WERI-Rb-1 (cell line): ENCODE measurements at regions not wholly inside any gene's neighbourhood (a gene's known extent, or its start where the extent isn't known, plus 50 kb on each side); places are given as distances from the start of the nearest gene placed in this dataset.

ENCODE experiments used
- DNase-seq: peaks from one replicate; pipeline ENCODE4 v3.0.0-alpha.2; 2020
- H3K27ac ChIP-seq: fragments of 250-450 bp; sonication (Bioruptor Pico); 2 replicates; pipeline ENCODE4 v1.5.1; 2020; ENCODE audit warnings: mild to moderate bottlenecking, moderate library complexity
- H3K27me3 ChIP-seq: fragments of 250-450 bp; sonication (Bioruptor Pico); 2 replicates; pipeline ENCODE4 v1.5.1; 2021; ENCODE audit warnings: mild to moderate bottlenecking, low read depth, moderate library complexity; ENCODE audit not compliant: insufficient read depth, severe bottlenecking
- H3K36me3 ChIP-seq: fragments of 250-450 bp; sonication (Bioruptor Pico); 2 replicates; pipeline ENCODE4 v1.5.1; 2020; ENCODE audit warnings: mild to moderate bottlenecking, moderate library complexity
- H3K4me3 ChIP-seq: 2 replicates; pipeline ENCODE4 v1.5.1; 2011; ENCODE audit warnings: low read depth, mild to moderate bottlenecking, control low read depth, low read length
- H3K9me3 ChIP-seq: fragments of 250-450 bp; sonication (Bioruptor Pico); 2 replicates; pipeline ENCODE4 v1.5.1; 2021; ENCODE audit warnings: mild to moderate bottlenecking, moderate library complexity; ENCODE audit not compliant: severe bottlenecking
- TF ChIP-seq, protein P1 (sequence below): IDR thresholded peaks from 2 replicates; pipeline ENCODE4 v1.5.1; 2011; ENCODE audit warnings: low read depth, mild to moderate bottlenecking, control low read depth, inconsistent platforms, low read length

DNA sequence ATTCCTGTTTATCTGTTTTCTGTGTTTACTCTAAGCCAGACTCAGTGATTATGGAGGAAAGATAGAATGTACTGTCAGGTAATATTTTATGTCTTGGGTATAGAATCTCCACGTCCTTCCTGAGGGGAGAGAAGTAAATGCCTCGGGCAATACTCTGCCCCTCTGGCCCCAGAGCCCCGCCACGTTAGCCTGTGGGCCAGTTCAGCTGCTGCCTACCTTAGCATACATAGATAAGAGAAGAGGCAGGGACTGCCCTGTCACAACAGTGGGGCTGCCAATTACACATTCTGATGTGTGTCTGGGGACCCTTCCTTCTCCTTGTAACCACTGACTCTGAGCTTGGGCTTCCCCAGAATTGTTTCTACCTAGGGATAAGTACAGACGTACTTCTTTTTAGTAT lies 347.7 kb upstream of the ATP11B start:
- DNase-seq: no peak
- H3K27ac ChIP-seq: no peak overlapping the region
- no peaks in the 10 kb centered on the region for H3K9me3 ChIP-seq
- H3K4me3 ChIP-seq: no peak overlapping the region
- TF ChIP-seq, protein P1, sequence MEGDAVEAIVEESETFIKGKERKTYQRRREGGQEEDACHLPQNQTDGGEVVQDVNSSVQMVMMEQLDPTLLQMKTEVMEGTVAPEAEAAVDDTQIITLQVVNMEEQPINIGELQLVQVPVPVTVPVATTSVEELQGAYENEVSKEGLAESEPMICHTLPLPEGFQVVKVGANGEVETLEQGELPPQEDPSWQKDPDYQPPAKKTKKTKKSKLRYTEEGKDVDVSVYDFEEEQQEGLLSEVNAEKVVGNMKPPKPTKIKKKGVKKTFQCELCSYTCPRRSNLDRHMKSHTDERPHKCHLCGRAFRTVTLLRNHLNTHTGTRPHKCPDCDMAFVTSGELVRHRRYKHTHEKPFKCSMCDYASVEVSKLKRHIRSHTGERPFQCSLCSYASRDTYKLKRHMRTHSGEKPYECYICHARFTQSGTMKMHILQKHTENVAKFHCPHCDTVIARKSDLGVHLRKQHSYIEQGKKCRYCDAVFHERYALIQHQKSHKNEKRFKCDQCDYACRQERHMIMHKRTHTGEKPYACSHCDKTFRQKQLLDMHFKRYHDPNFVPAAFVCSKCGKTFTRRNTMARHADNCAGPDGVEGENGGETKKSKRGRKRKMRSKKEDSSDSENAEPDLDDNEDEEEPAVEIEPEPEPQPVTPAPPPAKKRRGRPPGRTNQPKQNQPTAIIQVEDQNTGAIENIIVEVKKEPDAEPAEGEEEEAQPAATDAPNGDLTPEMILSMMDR: no peak
- H3K27me3 ChIP-seq: peaks cover 52% of the 10 kb centered on the region
- no peaks in the 10 kb centered on the region for H3K36me3 ChIP-seq

DNA sequence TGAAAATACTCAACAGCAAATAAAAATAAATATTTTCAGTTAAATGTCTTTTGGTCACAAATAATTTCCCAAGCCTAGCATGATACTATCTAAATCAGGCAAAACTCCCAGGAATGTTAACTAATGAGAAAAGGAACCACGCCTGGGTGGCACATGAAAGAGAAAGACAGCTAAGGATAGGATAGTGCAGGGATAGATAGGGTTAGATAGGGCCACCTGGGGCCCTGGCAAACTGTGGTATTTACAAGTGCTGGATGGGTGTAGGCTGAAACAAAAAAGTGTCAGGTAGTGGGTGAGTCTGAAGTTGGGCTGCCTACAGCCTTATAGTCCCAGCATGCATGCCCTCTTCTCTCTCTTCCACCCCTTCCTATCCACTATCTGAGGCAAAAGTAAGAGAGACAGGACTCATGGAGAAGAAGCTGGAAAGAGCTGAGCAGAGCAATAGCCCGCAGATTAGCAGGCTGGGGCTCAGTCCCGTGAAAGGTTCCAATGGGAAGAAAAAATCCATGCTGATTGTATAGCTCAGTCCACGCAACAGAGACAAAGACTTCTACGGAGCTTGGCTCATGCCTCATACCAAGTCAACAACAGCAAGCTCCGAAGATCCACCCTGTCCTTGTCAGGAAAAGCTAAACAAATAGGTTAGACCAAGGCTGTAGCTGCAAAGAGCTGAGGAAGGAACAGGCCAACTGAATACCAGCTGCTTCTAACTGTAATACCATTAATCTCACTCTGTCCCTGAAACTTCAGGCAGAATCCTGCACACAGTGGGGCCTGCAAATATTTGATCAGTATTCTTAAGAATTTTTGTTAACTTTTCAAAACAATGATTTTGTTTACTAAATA lies 342.1 kb upstream of the ATP11B start:
- TF ChIP-seq, protein P1: no peak

DNA sequence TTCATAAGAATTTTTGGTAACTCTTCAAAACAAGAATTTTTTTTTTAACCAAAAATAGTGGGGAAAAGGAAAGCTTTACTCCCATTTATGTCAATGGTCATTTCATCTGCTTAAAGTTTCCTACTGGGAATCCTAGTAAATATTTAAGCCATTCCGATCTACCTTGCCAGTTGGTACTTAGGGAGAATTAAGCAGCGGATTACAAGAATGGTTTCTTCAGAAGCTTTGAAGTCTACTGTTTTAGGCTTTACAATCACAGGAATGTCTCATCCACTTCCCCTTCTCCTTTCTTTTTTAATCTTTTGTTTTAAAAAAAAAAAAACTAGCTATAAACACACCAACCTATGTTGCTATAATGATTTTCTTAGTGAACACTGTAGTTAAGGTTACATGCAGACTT lies 341.4 kb upstream of the ATP11B start:
- Histone ChIP-seq H3K27me3 (peaks cover 59% of the 10 kb centered on the region), H3K9me3 (no peaks in the 10 kb centered on the region), H3K36me3 (no peaks in the 10 kb centered on the region), H3K27ac (no peak overlapping the region), H3K4me3 (no peak overlapping the region)
- DNase-seq: no peak
- TF ChIP-seq, protein P1: no peak

More for the DNA sequence above, 342.1 kb upstream of the ATP11B start:
- no peak for DNase-seq
- Histone ChIP-seq H3K4me3 (no peak overlapping the region), H3K27ac (no peak overlapping the region), H3K36me3 (no peaks in the 10 kb centered on the region), H3K27me3 (peaks cover 54% of the 10 kb centered on the region), H3K9me3 (no peaks in the 10 kb centered on the region)

DNA sequence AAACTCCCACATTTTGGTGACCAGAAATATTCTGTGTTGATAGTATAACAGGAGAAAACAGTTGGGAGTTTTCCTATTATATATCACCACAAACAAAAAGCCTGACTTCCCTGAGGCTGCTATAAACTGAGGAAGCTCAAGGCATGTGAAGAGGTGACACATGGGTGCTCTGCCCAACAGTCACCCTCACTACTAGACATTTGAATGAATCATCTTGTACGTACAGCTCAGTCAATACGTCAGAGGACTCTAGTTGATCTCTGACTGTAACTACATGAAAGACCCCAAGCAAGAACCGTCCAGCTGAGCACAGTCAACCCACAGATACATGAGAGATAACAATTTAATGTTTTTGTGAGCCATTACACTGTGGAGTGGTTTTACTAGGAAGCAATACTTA lies 338.3 kb upstream of the ATP11B start:
- no peak for DNase-seq
- H3K27ac ChIP-seq: no peak overlapping the region
- TF ChIP-seq, protein P1: no peak
- H3K27me3 ChIP-seq: peaks cover 49% of the 10 kb centered on the region
- no peaks in the 10 kb centered on the region for H3K36me3 ChIP-seq
- no peak overlapping the region for H3K4me3 ChIP-seq
- no peaks in the 10 kb centered on the region for H3K9me3 ChIP-seq

DNA sequence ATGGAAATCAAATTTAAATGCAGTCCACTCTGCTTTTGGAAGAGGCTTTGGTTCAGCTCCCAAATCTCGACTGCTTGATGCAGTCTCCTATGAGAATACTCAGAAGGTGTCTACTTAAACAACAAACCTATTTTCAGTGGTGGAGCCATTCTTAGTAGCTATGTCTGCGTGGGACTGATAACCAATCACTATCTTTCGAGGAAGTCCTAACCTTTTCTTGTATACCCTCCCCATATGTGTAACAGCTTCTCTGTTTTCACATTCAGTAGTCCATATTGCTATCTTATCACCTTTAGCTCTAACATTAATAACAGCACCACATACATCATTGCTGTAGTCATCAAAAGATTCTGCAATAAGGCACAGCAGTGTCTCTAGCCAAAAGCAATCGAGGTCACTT lies 333.0 kb upstream of the ATP11B start:
- DNase-seq: no peak
- TF ChIP-seq, protein P1: no peak
- H3K27me3 ChIP-seq: peaks cover 37% of the 10 kb centered on the region
- no peak overlapping the region for H3K27ac ChIP-seq
- H3K36me3 ChIP-seq: no peaks in the 10 kb centered on the region
- H3K4me3 ChIP-seq: no peak overlapping the region
- no peaks in the 10 kb centered on the region for H3K9me3 ChIP-seq

DNA sequence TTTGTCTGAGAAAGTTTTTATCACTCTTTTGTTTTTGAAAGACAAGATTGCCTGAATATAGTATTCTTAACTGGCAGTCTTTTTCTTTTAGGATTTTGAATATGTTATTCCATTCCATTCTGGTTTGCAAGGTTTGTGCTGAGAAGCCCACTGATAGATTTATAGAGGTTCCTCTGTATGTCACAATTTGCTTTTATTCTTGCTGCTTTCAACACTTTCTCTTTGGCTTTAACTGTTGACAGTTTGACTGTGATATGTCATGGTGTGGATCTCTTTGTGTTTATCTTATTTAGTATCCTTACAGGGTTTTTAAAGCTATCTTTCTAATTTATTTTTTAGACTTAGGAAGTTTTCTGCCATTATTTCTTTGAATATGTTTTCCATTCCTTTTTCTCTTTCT lies 331.2 kb upstream of the ATP11B start:
- TF ChIP-seq, protein P1: no peak
- DNase-seq: no peak

More for the DNA sequence above, 331.2 kb upstream of the ATP11B start:
- no peaks in the 10 kb centered on the region for H3K36me3 ChIP-seq
- no peak overlapping the region for H3K4me3 ChIP-seq
- H3K27me3 ChIP-seq: peaks cover 42% of the 10 kb centered on the region
- no peak overlapping the region for H3K27ac ChIP-seq
- H3K9me3 ChIP-seq: no peaks in the 10 kb centered on the region
